Left cardiac atrium (tissue), 4 donors: ENCODE measurements at regions not wholly inside any gene's neighbourhood (a gene's known extent, or its start where the extent isn't known, plus 50 kb on each side); places are given as distances from the start of the nearest gene placed in this dataset.

Experiments
- ATAC-seq, 2 donors: fragments of 200-7000 bp; cut with Tn5 transposase; one replicate each; pipeline ENCODE4 v1.9.1; 2020; ENCODE audit warnings: mild to moderate bottlenecking in 2 of 2, moderate library complexity in 2 of 2
- DNase-seq: peaks from one replicate; pipeline ENCODE4 v3.0.0-alpha.2; 2020
- intact Hi-C, 2 donors: fragments of 100-400 bp; cut with DNase I; formaldehyde crosslinking; loops; one replicate each; pipeline versions ENCODE4 v1.14.1 to v1.15.1; 2022 to 2023
- donor health status: DM: no; HTN: yes; CAD: no.
- donor health status: DM: no; HTN: yes; CAD: no; lungs with severe emphysema.
- donor health status: DM: yes; HTN: yes; CAD: no.
- donor health status: Dilated cardiomyopathy.

DNA sequence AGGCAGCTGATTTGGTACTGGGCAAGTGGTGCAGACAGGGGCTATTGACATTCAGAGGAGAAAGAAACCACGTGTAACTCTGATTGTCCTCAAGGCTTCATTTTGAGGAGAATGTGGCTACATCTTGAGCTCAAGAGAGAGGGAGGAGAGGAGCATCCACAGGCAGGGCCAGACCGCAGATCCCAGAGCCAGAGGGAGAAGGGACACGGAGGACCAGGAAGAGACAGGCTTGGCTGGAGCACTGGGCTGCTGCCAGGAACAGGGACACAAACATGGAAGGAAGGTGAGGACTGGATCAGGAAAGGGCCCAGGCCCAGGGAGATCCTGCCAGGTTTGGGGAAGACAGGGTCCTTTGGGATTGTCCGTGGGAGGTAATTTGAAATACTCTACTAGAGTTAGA is 158.3 kb downstream of the GPAM start:
- intact Hi-C loops = no loop called here
- no peak for DNase-seq
- no peak for ATAC-seq

DNA sequence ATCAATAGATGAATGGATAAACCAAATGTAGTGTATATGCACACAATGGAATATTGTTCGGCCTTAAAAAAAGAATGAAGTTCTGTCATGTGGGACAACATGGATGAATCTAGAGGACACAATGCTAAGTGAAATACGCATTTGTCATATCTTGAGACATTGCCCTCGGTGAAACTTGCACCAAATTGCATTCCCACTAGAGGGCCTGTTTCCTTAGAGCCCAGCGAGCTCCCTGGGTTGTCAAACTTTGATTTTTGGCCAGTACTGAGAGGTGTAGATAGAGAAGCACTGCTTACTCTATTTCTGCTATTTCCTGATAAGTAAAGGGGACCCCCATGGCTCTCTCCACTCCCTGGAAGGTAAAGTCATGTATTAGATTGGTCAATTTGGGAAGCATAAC is 157.1 kb downstream of the GPAM start:
- intact Hi-C loops = no loop called here
- DNase-seq (no peak), ATAC-seq (no peak)

DNA sequence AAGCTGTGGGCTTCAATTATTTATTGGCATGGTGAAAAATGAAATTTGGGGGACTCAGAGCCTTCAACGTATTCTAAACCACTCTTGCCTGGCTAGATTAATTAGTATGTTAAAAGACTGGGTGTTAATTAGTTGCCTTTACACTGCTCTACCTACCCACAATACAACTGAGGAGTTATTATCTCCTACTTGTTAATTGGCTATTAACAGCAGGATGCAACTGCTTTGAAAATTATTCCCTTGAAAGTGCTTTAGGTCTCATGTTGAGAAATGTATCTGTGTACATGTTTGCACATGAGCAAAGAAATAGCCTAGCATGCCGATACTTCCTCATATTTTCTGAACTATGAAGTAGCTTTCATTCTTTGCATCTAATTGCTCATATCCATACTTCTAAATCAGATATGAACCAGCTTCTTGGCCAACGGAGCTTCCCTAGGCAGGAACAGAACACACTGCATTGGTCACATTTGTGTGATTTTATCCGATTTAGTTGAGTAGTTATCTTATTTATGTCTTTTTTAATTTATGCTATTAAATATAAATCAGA is 155.8 kb downstream of the GPAM start:
- intact Hi-C loops = no loop called here

DNA sequence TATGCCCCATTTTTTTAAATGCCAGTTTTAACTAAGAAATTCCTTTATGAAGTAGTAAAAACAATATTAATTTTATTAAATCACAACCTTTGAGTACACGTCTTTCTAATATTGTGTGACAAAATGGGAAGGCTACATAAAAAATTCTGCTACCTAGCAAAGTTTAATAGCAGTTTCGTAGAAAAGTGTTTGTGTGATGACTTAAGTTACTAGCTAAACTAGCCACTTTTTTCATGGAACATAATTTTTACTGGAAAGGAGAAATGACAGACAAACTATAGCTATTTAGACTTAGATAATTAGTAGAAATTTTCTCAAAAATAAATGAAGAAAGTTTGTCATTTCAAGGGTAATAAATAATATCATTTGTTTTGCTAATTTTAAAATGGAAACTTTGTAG is 153.1 kb downstream of the GPAM start:
- no peak for ATAC-seq
- no peak for DNase-seq
- intact Hi-C loops = no loop called here

More for the DNA sequence above, 155.8 kb downstream of the GPAM start:
- DNase-seq = no peak
- ATAC-seq = no peak

DNA sequence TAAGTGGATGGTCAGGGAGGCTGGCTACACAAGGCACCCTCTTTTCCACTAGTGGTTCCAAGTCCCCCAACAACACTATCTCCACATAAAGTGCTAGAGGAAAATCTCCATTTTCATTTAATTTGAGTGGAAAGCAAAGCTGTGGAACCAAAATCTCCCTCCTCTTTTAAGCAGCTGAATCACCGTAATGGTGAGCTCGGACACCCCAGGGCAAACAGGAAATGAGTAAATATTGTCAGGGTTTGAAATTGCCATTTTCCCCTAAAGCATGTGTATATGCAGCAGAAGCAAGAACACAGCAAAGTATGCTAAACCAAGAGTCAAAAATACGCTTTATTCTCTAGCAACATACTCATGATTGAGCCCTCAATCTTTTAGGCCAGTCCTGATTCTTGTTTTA is 143.7 kb downstream of the GPAM start:
- DNase-seq (no peak), ATAC-seq (no peak)
- intact Hi-C loops = no loop called here

DNA sequence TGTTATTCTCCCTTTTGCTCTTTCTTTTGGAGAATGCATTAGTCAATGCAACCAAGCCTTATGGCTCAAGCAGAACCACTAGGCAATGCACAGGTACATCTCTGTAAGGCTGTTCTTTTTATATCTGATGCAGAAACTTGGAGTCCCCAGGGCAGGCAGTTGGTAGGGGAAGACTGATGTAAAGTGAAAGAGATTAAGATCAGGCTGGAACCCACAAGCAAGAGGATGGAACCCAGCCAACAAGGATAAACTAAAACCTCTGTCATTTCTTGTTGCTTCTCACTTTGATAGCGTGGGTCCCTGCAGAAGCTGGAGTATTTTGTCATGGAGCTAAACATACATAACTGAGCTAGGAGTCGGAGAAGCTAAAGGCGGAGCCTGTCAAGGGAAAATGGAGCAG is 142.9 kb downstream of the GPAM start:
- intact Hi-C loops = no loop called here
- ATAC-seq = no peak

DNA sequence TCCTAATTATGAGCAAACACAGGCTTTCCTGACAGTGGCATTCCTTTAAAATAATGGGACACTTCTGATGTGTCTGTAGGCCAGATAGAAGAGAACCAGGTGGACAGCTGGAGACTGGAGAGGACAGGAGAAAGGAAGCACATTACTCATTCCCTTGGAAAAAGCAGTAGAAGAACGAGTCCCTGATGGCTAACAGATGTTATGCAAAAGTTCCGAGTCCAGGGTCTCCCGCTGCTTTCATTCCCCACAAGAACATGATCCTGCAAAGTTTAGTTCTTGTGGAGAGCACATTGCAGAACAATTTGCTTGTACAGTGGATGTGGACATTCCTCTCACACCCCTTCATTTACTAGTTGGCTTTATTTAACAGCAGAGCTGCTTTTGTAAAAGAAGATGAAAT is 137.6 kb downstream of the GPAM start:
- no peak for ATAC-seq
- no peak for DNase-seq
- intact Hi-C loops = no loop called here

More for the DNA sequence above, 142.9 kb downstream of the GPAM start:
- DNase-seq = no peak

DNA sequence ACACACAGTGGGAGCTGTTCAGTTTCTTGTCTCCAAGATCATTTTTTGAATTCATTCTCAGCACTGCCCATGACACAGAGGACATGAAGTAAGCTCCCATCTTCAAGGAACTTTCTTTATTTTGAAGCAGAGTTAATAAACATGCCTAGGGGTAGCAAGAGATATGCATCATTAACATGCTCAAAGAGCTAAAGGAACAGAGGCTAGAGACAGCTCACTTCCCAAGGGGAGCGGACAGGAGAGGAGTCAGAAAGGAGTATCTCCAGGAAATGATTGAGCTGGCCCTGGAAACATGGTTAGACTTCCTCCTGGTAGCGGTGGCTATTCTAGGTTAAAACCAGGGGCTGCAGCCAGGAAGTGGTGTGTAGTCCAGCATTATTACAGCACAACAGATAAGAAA is 135.9 kb downstream of the GPAM start:
- no peak for ATAC-seq
- intact Hi-C loops = no loop called here

DNA sequence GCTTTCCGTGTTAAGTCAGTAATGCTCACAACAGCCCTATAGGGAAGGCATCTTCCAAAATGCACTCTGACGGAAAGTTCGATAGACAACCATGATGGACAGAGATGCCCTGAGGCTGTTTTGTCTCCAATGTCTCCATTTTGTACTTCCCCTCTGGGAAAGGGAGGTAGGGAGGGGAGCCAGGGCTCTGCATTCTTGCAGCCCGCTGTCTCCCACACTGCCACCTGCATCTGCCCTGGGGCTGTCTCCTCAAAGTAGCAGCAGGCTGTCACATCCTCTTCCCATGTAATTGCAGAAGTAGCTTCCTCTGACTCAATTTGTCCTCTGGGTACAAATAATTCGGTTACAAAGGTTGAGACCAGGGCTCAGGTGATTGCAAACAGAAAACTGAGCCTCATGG is 131.4 kb downstream of the GPAM start:
- DNase-seq (no peak), ATAC-seq (no peak)
- intact Hi-C loops = no loop called here

More for the DNA sequence above, 135.9 kb downstream of the GPAM start:
- DNase-seq = no peak

DNA sequence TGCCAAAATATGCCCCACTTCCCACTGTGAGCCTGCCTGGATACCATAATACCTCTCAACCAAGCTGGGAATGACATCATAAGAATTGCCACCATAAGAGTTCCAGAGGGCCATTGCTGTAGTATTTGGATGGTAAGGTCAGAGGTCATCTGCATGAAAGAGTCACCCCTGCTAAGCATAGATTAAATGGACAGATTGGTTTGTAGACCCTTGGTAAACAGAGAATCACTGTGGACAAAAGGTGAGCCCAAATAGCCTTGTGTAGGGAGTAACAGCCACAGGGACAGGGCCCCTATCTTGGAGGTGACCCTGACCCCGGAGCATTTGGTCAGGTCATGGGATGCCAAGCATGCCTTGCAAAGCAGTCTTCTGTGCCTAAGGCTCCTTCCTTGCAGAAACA is 129.7 kb downstream of the GPAM start:
- intact Hi-C loops = no loop called here
- DNase-seq = no peak
- ATAC-seq = no peak

DNA sequence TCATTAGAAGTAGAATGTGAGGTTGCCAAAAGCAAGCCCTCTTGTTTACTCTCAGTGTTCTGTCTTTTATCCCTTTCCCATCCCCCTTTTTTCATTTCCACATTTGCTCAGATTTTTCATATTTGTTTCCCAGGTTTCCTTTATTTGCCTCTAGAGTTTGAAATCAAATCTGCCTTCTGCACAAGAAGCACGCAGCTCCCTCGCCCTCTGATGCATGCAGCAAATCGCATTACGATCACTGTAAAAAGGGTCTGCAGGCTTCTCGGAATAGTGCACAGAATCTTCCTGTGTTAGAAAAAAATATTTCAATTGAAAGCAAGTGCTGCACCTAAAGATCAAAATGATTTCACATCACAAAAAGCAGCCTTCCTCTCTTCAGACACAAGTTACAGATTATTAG is 129.0 kb downstream of the GPAM start:
- DNase-seq = no peak
- intact Hi-C loops = no loop called here
- ATAC-seq = no peak

DNA sequence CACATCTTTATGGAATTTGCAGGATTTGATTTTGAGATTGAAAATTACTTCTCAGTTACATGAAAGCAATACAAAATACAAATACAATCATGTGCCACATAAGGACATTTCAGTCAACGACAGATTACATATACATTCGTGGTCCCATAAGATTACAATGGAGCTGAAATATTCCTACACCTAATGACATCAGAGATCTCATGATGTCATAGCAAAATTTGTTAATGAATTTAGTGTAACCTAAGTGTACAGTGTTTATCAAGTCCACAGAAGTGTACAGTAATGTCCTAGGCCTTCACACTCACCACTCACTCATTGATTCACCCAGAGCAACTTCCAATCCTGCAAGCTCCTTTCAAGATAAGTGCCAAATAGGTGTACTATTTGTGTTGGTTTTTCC is 126.5 kb downstream of the GPAM start:
- ATAC-seq (no peak), DNase-seq (no peak)
- intact Hi-C loops = no loop called here

DNA sequence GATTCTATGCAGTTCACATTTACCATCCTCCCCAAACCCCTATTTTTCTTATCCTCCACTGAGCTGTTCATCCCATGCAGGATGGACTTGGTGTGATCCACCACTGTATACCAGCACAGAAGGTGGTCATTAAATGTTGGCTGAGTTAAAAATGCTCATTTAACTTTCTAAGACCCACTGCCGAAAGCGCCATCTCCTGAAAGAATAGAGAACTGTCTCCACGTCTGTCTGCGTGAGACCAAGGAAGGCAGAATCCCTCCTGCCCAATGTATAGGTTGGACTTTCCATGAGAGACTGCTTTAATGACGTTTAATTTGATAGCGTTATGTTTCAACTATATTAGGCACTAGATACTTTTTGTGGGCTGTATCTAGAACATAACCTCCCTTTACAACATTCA is 124.3 kb downstream of the GPAM start:
- DNase-seq (no peak), ATAC-seq (no peak)
- intact Hi-C loops = no loop called here

DNA sequence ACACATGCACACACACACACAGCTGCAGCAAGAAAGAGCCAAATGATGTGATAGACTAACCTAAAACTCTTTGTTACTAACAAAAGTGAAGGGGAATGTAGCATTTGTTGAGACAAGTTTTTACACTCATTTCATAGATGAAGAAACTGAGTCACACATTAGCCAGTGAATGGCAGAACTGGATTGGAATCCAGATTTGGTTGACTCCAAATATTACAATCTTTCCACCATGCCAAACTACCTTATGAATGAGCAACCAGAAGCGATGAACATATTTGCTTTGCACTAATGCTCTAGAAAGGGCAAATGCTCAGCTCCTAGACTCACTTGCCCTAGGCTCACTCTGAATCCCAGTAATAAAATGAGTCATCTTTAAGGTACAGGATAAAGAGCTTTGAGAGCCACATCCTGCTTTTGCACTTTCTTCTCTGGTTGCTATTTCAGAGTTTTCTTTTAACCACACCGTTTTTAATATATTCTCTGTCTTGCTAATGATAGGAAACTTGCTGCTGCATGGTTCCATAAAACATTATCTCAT is 111.9 kb downstream of the GPAM start:
- ATAC-seq (no peak), DNase-seq (no peak)
- intact Hi-C loops = no loop called here

DNA sequence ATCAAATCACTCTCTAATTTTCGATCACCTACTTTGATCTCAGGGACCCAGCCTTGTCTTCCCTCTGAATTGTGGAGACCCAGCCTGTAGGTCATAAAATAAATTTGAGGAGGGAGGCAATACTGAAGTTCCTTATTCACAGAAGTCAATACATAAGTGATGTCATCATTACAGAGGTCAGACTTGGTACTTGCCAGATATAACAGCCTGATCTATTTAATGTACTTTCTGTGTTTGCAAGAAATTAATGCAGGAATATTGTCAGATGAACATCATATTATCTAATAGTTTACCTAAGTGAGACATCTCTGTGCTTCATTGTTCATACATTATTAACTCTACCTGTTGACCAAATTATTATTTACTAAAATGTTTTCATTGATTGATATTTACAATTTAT is 105.6 kb downstream of the GPAM start:
- intact Hi-C loops = no loop called here
- DNase-seq (no peak), ATAC-seq (no peak)

DNA sequence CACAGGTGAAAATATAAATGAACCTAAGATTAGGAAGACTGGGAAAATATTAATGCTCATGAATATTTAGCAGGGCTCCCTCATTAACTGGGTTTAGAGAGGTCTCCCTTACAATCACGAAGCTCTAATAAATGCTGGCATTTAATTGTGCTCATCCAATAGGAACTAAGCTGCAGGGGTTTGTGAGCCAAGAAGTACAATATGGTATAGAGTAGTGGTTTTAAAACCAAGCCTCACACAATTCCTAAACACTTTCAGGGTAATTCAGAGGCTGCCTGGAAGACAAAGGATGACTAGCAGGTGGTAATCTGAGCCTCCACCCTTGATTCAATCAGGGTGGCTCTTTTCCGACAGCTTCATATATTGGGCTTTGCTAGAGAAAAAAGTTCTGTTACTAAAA is 103.3 kb downstream of the GPAM start:
- intact Hi-C loops = no loop called here
- no peak for DNase-seq
- no peak for ATAC-seq

DNA sequence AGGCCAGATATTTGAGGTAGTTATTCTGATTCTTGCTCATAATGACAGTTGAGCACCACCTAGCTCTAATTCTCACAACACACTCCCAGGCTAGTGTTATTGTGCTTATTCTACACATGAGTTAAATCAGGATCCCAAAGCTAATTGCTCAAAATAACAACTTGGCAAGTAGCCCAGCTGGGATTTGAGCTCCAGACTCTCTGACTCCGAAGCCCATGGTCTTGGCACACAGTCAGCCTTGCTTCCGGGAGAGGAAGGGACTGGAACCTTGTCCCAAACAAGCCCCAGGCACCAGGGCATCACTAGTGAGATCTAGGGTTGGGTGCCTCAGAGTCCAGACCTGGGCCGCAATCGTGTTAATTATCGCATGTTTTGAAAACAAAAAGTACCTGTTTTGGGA is 101.4 kb downstream of the GPAM start:
- ATAC-seq = peak; percentile 36 to 61

DNA sequence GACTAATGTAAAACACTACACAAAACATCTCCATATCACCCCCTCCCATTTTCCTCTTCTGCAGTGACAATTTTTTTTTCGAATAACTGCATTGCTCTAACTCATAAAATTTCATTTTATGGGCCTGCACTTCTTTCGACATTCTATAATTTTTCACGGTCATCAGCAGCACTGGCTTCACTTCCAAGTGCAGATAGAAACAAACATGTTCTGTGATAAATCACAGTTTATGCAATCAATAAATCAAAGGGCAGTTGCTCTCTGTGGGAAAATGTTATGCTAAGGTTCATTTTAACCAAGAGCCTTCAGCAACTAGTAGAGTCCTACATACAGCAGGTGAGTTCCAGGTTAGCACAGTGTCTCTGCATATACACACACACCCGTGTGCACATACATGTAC is 100.1 kb downstream of the GPAM start:
- ATAC-seq (no peak), DNase-seq (no peak)
- intact Hi-C loops = no loop called here

More for the DNA sequence above, 101.4 kb downstream of the GPAM start:
- DNase-seq = peak; percentile 31
- intact Hi-C loops = no loop called here

DNA sequence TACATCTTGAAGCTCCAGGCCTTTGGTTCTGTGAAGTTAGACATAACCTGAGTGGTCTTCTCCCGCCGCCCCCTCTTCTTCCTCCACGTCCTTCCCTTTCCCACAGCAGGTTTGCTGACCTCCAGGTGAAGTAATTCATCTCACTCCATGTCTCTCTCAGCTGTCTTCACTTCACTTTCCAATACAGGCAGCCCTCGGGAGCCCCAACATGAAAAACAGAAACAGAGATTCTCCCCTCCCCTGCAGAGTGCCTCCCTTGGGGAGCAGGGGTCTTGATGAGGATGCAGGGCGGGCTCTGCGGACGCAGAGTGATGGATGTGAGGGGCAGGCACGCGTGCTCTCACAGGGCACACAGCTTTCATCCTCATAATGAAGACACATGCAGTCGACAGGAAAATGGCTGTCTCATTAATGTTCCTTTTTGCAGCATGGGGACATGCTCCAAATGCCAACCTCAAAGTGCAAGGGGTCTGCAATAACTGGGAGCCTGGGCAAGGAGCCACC is 95.6 kb downstream of the GPAM start:
- no peak for ATAC-seq
- intact Hi-C loops = no loop called here
- DNase-seq = no peak

DNA sequence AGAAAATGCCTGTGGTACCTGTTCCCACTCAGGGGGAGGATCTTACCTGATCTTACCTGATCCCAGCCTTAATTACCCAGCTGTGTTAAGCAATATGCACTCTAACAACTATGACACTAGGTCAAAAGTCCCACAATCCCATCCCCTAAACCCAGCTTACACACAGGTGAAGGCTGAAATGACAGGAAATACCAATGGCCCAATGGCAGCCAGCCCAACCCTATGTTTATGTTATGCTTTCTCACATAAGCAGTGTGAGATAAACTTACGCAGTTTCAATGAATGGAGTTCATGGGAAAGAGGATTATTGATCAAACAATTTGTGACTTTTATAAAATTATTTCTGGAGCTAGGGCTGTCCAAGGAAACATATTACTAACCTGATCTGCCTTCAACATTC is 91.9 kb downstream of the GPAM start:
- intact Hi-C loops = no loop called here
- DNase-seq (no peak), ATAC-seq (no peak)

DNA sequence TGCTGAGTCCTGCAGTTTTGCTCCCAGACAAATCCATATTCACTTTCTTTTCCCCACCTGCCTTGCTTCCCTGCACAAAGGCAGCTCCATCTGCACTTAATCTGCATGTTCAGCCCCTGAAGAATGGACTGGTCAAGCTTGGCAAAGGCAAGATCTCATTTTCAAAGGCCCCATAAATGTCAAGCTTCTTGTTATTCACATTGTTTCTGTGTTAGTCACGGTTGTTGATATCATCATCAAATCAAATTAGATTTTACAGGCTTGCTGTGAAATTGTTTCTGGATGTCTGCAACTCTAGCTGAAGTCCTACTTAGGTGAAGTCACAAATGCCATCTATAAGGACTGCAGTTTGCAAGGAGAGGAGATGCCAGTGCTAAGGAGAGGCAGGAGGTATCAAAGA is 91.0 kb downstream of the GPAM start:
- intact Hi-C loops = no loop called here
- ATAC-seq = no peak
- no peak for DNase-seq

DNA sequence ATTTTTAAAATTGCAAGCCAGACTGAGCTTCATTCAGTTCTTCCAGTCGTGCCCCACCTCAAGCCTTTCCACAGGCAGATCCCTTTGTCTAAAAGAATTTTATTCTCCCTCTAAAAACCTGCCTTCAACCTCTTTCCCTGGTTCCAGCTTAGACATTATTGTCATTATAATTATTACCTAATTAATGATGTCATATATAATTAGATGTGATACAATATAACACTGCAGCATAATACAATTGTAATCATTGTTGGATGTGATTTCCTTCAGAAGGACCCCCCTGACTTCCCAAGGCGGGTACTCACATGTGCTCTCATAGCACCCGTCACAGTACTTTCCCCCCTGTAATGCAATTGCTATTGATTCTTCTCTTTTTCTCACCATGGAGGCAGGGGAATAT is 88.6 kb downstream of the GPAM start:
- DNase-seq = no peak
- intact Hi-C loops = no loop called here
- ATAC-seq = no peak
